ENCODE measurements at regions not wholly inside any gene's neighbourhood (a gene's known extent, or its start where the extent isn't known, plus 50 kb on each side); places are given as distances from the start of the nearest gene placed in this dataset.

DNA sequence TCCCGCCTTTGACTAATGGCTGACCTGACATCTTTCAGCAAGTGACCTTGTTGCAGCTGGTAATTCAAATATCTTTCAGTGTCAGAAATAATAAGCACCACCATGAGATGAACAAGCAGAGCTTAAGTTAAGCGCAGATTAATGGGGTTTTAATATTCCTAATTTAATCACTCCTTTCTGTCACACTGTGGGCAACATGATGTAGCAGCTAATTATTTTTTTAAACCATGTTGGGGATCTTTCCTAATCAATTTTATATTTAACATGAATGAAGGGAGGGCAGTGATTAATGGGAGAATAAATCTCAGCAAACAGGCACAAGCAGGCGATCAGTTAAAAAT lies 353.6 kb upstream of the TNRC6C start (continued):
- no peak for TF ChIP-seq CTCF (IDR thresholded peaks at IDR 0.05; ENCODE audit: low read depth, low read length, missing input control)
- TF ChIP-seq RAD21 (IDR thresholded peaks at IDR 0.05): no peak
- TF ChIP-seq EGR1 (IDR thresholded peaks at IDR 0.05; ENCODE audit: low read depth in 2 of 2): no peak
- TF ChIP-seq FOXA2 (IDR thresholded peaks at IDR 0.05): no peak
- TF ChIP-seq, protein P1, sequence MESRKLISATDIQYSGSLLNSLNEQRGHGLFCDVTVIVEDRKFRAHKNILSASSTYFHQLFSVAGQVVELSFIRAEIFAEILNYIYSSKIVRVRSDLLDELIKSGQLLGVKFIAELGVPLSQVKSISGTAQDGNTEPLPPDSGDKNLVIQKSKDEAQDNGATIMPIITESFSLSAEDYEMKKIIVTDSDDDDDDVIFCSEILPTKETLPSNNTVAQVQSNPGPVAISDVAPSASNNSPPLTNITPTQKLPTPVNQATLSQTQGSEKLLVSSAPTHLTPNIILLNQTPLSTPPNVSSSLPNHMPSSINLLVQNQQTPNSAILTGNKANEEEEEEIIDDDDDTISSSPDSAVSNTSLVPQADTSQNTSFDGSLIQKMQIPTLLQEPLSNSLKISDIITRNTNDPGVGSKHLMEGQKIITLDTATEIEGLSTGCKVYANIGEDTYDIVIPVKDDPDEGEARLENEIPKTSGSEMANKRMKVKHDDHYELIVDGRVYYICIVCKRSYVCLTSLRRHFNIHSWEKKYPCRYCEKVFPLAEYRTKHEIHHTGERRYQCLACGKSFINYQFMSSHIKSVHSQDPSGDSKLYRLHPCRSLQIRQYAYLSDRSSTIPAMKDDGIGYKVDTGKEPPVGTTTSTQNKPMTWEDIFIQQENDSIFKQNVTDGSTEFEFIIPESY (IDR thresholded peaks at IDR 0.05): no peak

DNA sequence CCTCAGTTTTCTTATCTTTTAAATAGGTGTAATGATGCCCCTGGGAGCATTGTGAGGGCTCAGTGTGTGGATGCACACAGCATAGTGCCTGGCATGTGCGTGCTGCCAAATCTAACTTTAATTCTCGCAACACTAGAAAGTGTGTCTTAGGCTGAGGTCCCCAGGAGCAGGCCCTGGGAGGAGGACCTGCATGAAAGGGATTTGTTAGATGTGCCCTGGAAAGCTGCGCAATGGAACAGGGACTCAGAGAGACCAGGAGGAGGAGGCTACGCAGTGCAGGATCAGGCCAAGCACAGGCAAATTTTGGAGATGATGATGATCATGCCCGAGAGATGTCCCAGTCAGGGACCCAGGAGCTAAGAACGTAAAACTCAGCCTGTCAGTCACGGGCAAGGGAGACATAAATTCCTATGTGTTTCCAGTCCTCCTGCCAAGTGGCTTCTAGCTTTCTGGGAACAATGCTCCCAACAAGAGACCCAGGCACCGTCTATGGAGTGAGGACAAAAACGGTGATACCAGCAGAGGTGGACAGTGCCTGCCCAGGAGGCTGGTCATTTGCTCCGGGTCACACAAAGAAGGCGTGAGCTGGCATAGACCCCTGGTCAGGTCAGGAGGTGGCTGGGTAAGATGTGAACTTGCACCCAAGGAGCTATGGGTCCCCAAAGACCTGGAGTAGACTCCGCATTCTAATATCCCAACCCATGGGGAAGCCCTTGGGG lies 352.2 kb upstream of the TNRC6C start:
- Histone ChIP-seq H3K9ac (ENCODE audit: low read depth in 1 of 2, low read length in 2 of 2) (no peak overlapping the region), H3K27me3 (ENCODE audit: control insufficient read depth in 4 of 4, insufficient read depth in 4 of 4, low read length in 3 of 4) (peaks cover 0 to 4% (median 0%) of the 10 kb centered on the region in 4 donors), H3K9me3 (ENCODE audit: control insufficient read depth in 4 of 4, low read length in 3 of 4) (no peaks in the 10 kb centered on the region), H3K4me3 (ENCODE audit: low read depth in 1 of 3, low read length in 3 of 3) (no peak overlapping the region), H3K27ac (ENCODE audit: low read depth in 1 of 2, low read length in 2 of 2) (no peak overlapping the region), H3K4me1 (ENCODE audit: control insufficient read depth in 4 of 4, insufficient read depth in 4 of 4, low read length in 3 of 4) (no peaks in the 10 kb centered on the region), H3K36me3 (ENCODE audit: control insufficient read depth in 4 of 4, insufficient read depth in 3 of 4, low read depth in 1 of 4, low read length in 3 of 4) (no peaks in the 10 kb centered on the region)
- DNase-seq (ENCODE audit: low spot score): no peak
- TF ChIP-seq FOXA2 (IDR thresholded peaks at IDR 0.05) (no peak), RXRA (IDR thresholded peaks at IDR 0.05) (no peak), HNF4A (conservative IDR thresholded peaks at IDR 0.05) (no peak), CTCF (IDR thresholded peaks at IDR 0.05; ENCODE audit: low read depth, low read length, missing input control) (no peak), NR2F2 (IDR thresholded peaks at IDR 0.05) (no peak), RAD21 (IDR thresholded peaks at IDR 0.05) (no peak), YY1 (IDR thresholded peaks at IDR 0.05) (no peak), GABPA (IDR thresholded peaks at IDR 0.05 in 1 of 2, conservative IDR thresholded peaks at IDR 0.05 in 1 of 2) (no peak), EGR1 (IDR thresholded peaks at IDR 0.05; ENCODE audit: low read depth in 2 of 2) (no peak), SP1 (IDR thresholded peaks at IDR 0.05) (no peak), FOXA1 (IDR thresholded peaks at IDR 0.05) (no peak), HNF4G (IDR thresholded peaks at IDR 0.05) (no peak), MAX (IDR thresholded peaks at IDR 0.05) (no peak), JUND (IDR thresholded peaks at IDR 0.05) (no peak), TAF1 (conservative IDR thresholded peaks at IDR 0.05) (no peak)
- TF ChIP-seq, protein P2, sequence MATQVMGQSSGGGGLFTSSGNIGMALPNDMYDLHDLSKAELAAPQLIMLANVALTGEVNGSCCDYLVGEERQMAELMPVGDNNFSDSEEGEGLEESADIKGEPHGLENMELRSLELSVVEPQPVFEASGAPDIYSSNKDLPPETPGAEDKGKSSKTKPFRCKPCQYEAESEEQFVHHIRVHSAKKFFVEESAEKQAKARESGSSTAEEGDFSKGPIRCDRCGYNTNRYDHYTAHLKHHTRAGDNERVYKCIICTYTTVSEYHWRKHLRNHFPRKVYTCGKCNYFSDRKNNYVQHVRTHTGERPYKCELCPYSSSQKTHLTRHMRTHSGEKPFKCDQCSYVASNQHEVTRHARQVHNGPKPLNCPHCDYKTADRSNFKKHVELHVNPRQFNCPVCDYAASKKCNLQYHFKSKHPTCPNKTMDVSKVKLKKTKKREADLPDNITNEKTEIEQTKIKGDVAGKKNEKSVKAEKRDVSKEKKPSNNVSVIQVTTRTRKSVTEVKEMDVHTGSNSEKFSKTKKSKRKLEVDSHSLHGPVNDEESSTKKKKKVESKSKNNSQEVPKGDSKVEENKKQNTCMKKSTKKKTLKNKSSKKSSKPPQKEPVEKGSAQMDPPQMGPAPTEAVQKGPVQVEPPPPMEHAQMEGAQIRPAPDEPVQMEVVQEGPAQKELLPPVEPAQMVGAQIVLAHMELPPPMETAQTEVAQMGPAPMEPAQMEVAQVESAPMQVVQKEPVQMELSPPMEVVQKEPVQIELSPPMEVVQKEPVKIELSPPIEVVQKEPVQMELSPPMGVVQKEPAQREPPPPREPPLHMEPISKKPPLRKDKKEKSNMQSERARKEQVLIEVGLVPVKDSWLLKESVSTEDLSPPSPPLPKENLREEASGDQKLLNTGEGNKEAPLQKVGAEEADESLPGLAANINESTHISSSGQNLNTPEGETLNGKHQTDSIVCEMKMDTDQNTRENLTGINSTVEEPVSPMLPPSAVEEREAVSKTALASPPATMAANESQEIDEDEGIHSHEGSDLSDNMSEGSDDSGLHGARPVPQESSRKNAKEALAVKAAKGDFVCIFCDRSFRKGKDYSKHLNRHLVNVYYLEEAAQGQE (IDR thresholded peaks at IDR 0.05): no peak
- TF ChIP-seq, protein P3, sequence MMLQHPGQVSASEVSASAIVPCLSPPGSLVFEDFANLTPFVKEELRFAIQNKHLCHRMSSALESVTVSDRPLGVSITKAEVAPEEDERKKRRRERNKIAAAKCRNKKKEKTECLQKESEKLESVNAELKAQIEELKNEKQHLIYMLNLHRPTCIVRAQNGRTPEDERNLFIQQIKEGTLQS (IDR thresholded peaks at IDR 0.05): no peak
- TF ChIP-seq, protein P1 (IDR thresholded peaks at IDR 0.05): no peak
- WGBS: 89% methylated on average over 12 of the region's 12 CpGs

Data from liver (tissue), 8 donors.